Pancreas (tissue), 10 donors: ENCODE measurements at regions not wholly inside any gene's neighbourhood (a gene's known extent, or its start where the extent isn't known, plus 50 kb on each side); places are given as distances from the start of the nearest gene placed in this dataset.
A peak's percentile ranks its signal among the peaks of the same experiment; 100 is the strongest.

Experiments
- ATAC-seq, 4 donors: fragments of 200-7000 bp; cut with Tn5 transposase; one replicate each; pipeline versions ENCODE4 v1.8.0 to v1.9.1; 2020; ENCODE audit warnings: mild to moderate bottlenecking in 4 of 4, moderate library complexity in 4 of 4
- DNase-seq, 6 donors: peaks; one replicate each; pipeline ENCODE4 v3.0.0-alpha.2; 2020
- FAIRE-seq: peaks from 2 replicates; lab custom pipeline; 2012; peaks lifted over from hg19 to GRCh38; lab: Jason Lieb, UNC
- H3K27ac ChIP-seq, 4 donors: fragments of 200-600 bp; sonication (generic); 1 replicate in 3 of 4; 2 replicates in 1 of 4; pipeline versions ENCODE4 v1.5.0 to v1.8.0; 2020
- H3K27me3 ChIP-seq, 4 donors: fragments of 200-600 bp; one replicate each; pipeline ENCODE4 v1.8.0; 2021
- H3K36me3 ChIP-seq, 3 donors: fragments of 200-600 bp; sonication (generic) in 1 of 3; one replicate each; pipeline versions ENCODE4 v1.5.0 to v1.8.0; 2020 to 2021
- H3K4me1 ChIP-seq, 3 donors: fragments of 200-600 bp; one replicate each; pipeline ENCODE4 v1.8.0; 2021
- H3K4me3 ChIP-seq, 4 donors: fragments of 200-600 bp; sonication (generic) in 2 of 4; one replicate each; pipeline versions ENCODE4 v1.5.0 to v1.8.0; 2020 to 2021
- H3K9me3 ChIP-seq, 4 donors: fragments of 200-600 bp; one replicate each; pipeline ENCODE4 v1.8.0; 2021
- CTCF ChIP-seq, 4 donors: fragments of 200-600 bp; sonication (generic) in 3 of 4; IDR thresholded peaks; one replicate each; pipeline versions ENCODE4 v1.5.0 to v1.8.0; 2021; ENCODE audit warnings: antibody characterized with exemption in 4 of 4
- WGBS, 2 donors: extraction: QIAGEN DNeasy Blood & Tissue Kit; methylation state at CpG; one replicate each; pipeline ENCODE4 v1.1.7; 2013; 5-methylcytosine and 5-hydroxymethylcytosine counted together
- intact Hi-C, 3 donors: fragments of 100-400 bp; cut with DNase I; formaldehyde crosslinking; loops; one replicate each; pipeline versions ENCODE4 v1.11.1 to v1.14.2; 2022
- donor health status: healthy with polysubstance abuse.
- donor health status: DM: no; HTN: no; CAD: no; lungs with moderate emphysema.
- donor health status: DM: no; HTN: no; CAD: no.
- donor health status: control.
- donor health status: control.
- donor health status: Bipolar disorder and iron deficiency.
- donor health status: DM: yes; HTN: yes; CAD: no.
- donor health status: DM: no; HTN: no; CAD: no.
- donor health status: DM: no; HTN: no; CAD: no.
- donor health status: DM: yes; HTN: yes; CAD: no.

- ATAC-seq (no peak), FAIRE-seq (no peak)
These were observed 204.7 kb downstream of the BCL11B start for GRCh38 chr14:99067141-99067920.

GRCh38 chr14:99067927-99068326, 204.1 kb downstream of the BCL11B start:
- Histone ChIP-seq H3K27ac (no peak overlapping the region), H3K4me3 (no peak overlapping the region), H3K36me3 (no peaks in the 10 kb centered on the region), H3K27me3 (no peaks in the 10 kb centered on the region), H3K9me3 (no peaks in the 10 kb centered on the region), H3K4me1 (no peaks in the 10 kb centered on the region)
- ATAC-seq = no peak
- no peak for FAIRE-seq
- intact Hi-C loops = no loop called here
- no peak for TF ChIP-seq CTCF (IDR thresholded peaks at IDR 0.05)
- no peak for DNase-seq
- 82 to 92% methylated on average over 5 of the region's 5 CpGs for WGBS, 2 donors

More at GRCh38 chr14:99067141-99067920, 204.7 kb downstream of the BCL11B start:
- Histone ChIP-seq H3K4me3 (no peak overlapping the region), H3K27ac (no peak overlapping the region), H3K9me3 (no peaks in the 10 kb centered on the region), H3K27me3 (no peaks in the 10 kb centered on the region), H3K36me3 (no peaks in the 10 kb centered on the region), H3K4me1 (no peaks in the 10 kb centered on the region)
- TF ChIP-seq CTCF (IDR thresholded peaks at IDR 0.05) = no peak
- intact Hi-C loops = no loop called here
- WGBS, 2 donors = 91 to 92% methylated on average over 2 of the region's 2 CpGs
- DNase-seq = peak in 1 of 6 donors; percentile 64

- ATAC-seq (no peak), DNase-seq (no peak), FAIRE-seq (no peak)
- H3K27me3 ChIP-seq = no peaks in the 10 kb centered on the region
- TF ChIP-seq CTCF (IDR thresholded peaks at IDR 0.05) = no peak
- no peak overlapping the region for H3K4me3 ChIP-seq
- H3K9me3 ChIP-seq = no peaks in the 10 kb centered on the region
- no peak overlapping the region for H3K27ac ChIP-seq
- WGBS, 2 donors = 53 to 69% methylated on average over 3 of the region's 3 CpGs
- intact Hi-C loops = no loop called here
- H3K4me1 ChIP-seq = no peaks in the 10 kb centered on the region
- no peaks in the 10 kb centered on the region for H3K36me3 ChIP-seq
These were observed 202.1 kb downstream of the BCL11B start for GRCh38 chr14:99069946-99070345.

- no peak for FAIRE-seq
- ATAC-seq = no peak
- Histone ChIP-seq H3K27me3 (no peaks in the 10 kb centered on the region), H3K9me3 (no peaks in the 10 kb centered on the region), H3K4me1 (no peaks in the 10 kb centered on the region), H3K4me3 (no peak overlapping the region), H3K36me3 (no peaks in the 10 kb centered on the region), H3K27ac (no peak overlapping the region)
- no peak for TF ChIP-seq CTCF (IDR thresholded peaks at IDR 0.05)
- WGBS, 2 donors = 79 to 89% methylated on average over 12 of the region's 12 CpGs
- intact Hi-C loops = no loop called here
- DNase-seq = no peak
These were observed 199.6 kb downstream of the BCL11B start for GRCh38 chr14:99072433-99072832.

- ATAC-seq (no peak), DNase-seq (no peak), FAIRE-seq (no peak)
- H3K36me3 ChIP-seq = no peaks in the 10 kb centered on the region
- no peaks in the 10 kb centered on the region for H3K4me1 ChIP-seq
- no peaks in the 10 kb centered on the region for H3K27me3 ChIP-seq
- intact Hi-C loops = no loop called here
- H3K4me3 ChIP-seq = no peak overlapping the region
- no peak for TF ChIP-seq CTCF (IDR thresholded peaks at IDR 0.05)
- no peaks in the 10 kb centered on the region for H3K9me3 ChIP-seq
- WGBS, 2 donors = 50 to 63% methylated on average over 6 of the region's 6 CpGs
- no peak overlapping the region for H3K27ac ChIP-seq
These were observed 199.0 kb downstream of the BCL11B start for GRCh38 chr14:99072956-99073355.
